ENCODE measurements at regions not wholly inside any gene's neighbourhood (a gene's known extent, or its start where the extent isn't known, plus 50 kb on each side); places are given as distances from the start of the nearest gene placed in this dataset.

DNA sequence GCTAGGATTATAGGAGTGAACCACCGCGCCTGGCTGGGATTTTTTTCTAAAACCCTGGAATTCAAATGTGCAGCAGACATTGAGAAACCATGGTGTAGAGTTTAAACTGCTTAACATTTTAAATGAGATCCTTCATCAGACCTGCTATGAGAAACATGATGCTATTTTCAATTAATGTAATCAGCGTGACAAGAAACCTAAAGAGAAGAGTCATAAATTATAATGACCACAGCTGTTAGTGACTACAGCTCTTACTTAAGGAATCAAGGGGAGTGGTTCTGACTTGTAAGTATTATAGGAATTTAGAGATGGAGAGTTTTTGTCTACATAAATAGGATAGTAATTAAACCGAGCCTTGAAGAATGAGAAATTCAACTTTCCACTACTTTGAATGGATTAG is 170.6 kb downstream of the BARX2 start:
- WGBS (ENCODE audit: extremely low coverage, insufficient read length, low lambda C conversion rate), result no CpG with 5 or more reads among the region's 4 CpGs
- no peak overlapping the region for H2AK5ac ChIP-seq (ENCODE audit: insufficient read length, low read length)
- H3K4me2 ChIP-seq (ENCODE audit: insufficient read depth, insufficient read length, low read length), result no peak overlapping the region
- Mint-ChIP-seq H3K9me3 (peaks cover 17 to 39% of the 10 kb centered on the region in 2 experiments), H3K27ac (no peak overlapping the region), H3K36me3 (ENCODE audit: insufficient read depth in 1 of 3, low read depth in 3 of 3) (peaks cover 5 to 6% (median 5%) of the 10 kb centered on the region in 3 experiments; a peak in 6 of 7 replicates), H3K4me3 (no peak overlapping the region), H3K27me3 (ENCODE audit: low read depth) (peaks cover 7% of the 10 kb centered on the region), H3K4me1 (no peaks in the 10 kb centered on the region)
- no peaks in the 10 kb centered on the region for H3K79me2 ChIP-seq (ENCODE audit: insufficient read depth, low read length)
- no peak overlapping the region for H3K4ac ChIP-seq (ENCODE audit: low read depth, low read length)
- H2BK20ac ChIP-seq (ENCODE audit: low read depth, low read length, poor library complexity, severe bottlenecking), result no peak overlapping the region
- no peaks in the 10 kb centered on the region for H4K20me1 ChIP-seq (ENCODE audit: control insufficient read depth, insufficient read depth, insufficient read length)
- no peak overlapping the region for H3K23ac ChIP-seq (ENCODE audit: insufficient read length, low read depth, low read length)
- H3K56ac ChIP-seq (ENCODE audit: insufficient read length, low read depth, low read length), result no peak overlapping the region
- H3K27ac ChIP-seq (ENCODE audit: insufficient read length, low read depth, low read length), result no peak overlapping the region
- H2BK5ac ChIP-seq (ENCODE audit: insufficient read length, low read length), result no peak overlapping the region
- no peak for DNase-seq
- H3K9ac ChIP-seq (ENCODE audit: extremely low read depth, insufficient read length, low read length), result no peak overlapping the region
- no peaks in the 10 kb centered on the region for H3K9me3 ChIP-seq (ENCODE audit: control insufficient read depth, low read depth, low read length)
- no peak overlapping the region for H3T11ph ChIP-seq (ENCODE audit: low read length)
- no peak overlapping the region for H4K5ac ChIP-seq (ENCODE audit: insufficient read length, low read depth, low read length)
- no peaks in the 10 kb centered on the region for H3K27me3 ChIP-seq (ENCODE audit: insufficient read depth, low read length)
- H3K23me2 ChIP-seq (ENCODE audit: insufficient read length, low read depth, low read length, poor library complexity, severe bottlenecking), result no peaks in the 10 kb centered on the region
- H3K79me1 ChIP-seq (ENCODE audit: insufficient read depth, low read depth, low read length, poor library complexity, severe bottlenecking), result no peaks in the 10 kb centered on the region
- no peak overlapping the region for H2AFZ ChIP-seq (ENCODE audit: low read length)
- H4K8ac ChIP-seq (replicated peaks; ENCODE audit: insufficient read length, low read depth, low read length), result no peak overlapping the region
- TF ChIP-seq CTCF (conservative IDR thresholded peaks at IDR 0.05), result no peak
- H3K18ac ChIP-seq (ENCODE audit: insufficient read length, low read depth, low read length), result no peak overlapping the region
- no peak overlapping the region for H2BK15ac ChIP-seq (ENCODE audit: low read depth, low read length)
- H3K14ac ChIP-seq (ENCODE audit: insufficient read depth, low read length), result no peak overlapping the region
- no peak overlapping the region for H4K91ac ChIP-seq (ENCODE audit: insufficient read length, low read depth, low read length)
- no peak overlapping the region for H2BK120ac ChIP-seq (ENCODE audit: low read depth, low read length, poor library complexity, severe bottlenecking)
- H3K4me1 ChIP-seq (ENCODE audit: insufficient read depth, low read length), result no peaks in the 10 kb centered on the region
- H2BK12ac ChIP-seq (ENCODE audit: insufficient read length, low read depth, low read length), result no peak overlapping the region
